Panc1 (cell line): ENCODE measurements at regions not wholly inside any gene's neighbourhood (a gene's known extent, or its start where the extent isn't known, plus 50 kb on each side); places are given as distances from the start of the nearest gene placed in this dataset.

ENCODE experiments used
- TF ChIP-seq, protein P1 (sequence below): fragments of 450-650 bp; IDR thresholded peaks from 2 replicates; pipeline ENCODE4 v1.5.1; 2017; ENCODE audit warnings: mild to moderate bottlenecking
- TF ChIP-seq, protein P2 (sequence below), 2 experiments: IDR thresholded peaks; 2 replicates each; pipeline ENCODE4 v1.6.1; 2011 to 2012; ENCODE audit warnings: low read depth in 2 of 2, control low read depth in 1 of 2, low read length in 1 of 2, mild to moderate bottlenecking in 1 of 2, moderate library complexity in 1 of 2; ENCODE audit not compliant: insufficient read depth in 1 of 2

DNA sequence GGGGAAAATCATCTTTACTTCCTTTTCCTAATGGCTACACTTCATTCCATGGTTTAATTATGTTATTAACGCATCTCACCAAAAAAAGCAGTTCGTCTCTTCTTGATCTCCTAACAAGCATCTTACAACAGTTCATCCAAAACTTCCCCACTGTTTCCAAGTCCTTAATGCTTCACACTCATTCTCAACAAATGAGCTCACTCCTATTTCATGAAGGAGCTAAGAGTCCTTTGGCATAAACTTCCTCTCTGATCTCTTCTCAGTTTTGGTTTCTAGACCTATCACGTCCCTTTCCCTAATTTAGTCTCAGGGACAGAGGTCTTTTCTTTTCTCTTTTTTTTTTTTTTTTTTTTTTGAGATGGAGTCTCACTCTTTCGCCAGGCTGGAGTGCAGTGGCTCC is 205.9 kb upstream of the SLC39A10 start:
- TF ChIP-seq, protein P1, sequence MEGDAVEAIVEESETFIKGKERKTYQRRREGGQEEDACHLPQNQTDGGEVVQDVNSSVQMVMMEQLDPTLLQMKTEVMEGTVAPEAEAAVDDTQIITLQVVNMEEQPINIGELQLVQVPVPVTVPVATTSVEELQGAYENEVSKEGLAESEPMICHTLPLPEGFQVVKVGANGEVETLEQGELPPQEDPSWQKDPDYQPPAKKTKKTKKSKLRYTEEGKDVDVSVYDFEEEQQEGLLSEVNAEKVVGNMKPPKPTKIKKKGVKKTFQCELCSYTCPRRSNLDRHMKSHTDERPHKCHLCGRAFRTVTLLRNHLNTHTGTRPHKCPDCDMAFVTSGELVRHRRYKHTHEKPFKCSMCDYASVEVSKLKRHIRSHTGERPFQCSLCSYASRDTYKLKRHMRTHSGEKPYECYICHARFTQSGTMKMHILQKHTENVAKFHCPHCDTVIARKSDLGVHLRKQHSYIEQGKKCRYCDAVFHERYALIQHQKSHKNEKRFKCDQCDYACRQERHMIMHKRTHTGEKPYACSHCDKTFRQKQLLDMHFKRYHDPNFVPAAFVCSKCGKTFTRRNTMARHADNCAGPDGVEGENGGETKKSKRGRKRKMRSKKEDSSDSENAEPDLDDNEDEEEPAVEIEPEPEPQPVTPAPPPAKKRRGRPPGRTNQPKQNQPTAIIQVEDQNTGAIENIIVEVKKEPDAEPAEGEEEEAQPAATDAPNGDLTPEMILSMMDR, result no peak
- TF ChIP-seq, protein P2, sequence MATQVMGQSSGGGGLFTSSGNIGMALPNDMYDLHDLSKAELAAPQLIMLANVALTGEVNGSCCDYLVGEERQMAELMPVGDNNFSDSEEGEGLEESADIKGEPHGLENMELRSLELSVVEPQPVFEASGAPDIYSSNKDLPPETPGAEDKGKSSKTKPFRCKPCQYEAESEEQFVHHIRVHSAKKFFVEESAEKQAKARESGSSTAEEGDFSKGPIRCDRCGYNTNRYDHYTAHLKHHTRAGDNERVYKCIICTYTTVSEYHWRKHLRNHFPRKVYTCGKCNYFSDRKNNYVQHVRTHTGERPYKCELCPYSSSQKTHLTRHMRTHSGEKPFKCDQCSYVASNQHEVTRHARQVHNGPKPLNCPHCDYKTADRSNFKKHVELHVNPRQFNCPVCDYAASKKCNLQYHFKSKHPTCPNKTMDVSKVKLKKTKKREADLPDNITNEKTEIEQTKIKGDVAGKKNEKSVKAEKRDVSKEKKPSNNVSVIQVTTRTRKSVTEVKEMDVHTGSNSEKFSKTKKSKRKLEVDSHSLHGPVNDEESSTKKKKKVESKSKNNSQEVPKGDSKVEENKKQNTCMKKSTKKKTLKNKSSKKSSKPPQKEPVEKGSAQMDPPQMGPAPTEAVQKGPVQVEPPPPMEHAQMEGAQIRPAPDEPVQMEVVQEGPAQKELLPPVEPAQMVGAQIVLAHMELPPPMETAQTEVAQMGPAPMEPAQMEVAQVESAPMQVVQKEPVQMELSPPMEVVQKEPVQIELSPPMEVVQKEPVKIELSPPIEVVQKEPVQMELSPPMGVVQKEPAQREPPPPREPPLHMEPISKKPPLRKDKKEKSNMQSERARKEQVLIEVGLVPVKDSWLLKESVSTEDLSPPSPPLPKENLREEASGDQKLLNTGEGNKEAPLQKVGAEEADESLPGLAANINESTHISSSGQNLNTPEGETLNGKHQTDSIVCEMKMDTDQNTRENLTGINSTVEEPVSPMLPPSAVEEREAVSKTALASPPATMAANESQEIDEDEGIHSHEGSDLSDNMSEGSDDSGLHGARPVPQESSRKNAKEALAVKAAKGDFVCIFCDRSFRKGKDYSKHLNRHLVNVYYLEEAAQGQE (IDR thresholded peaks at IDR 0.05; ENCODE audit: insufficient read depth in 1 of 2, low read depth in 2 of 2, low read length in 1 of 2), result no peak
